Neuronal stem cell (in vitro differentiated cells): ENCODE measurements at regions not wholly inside any gene's neighbourhood (a gene's known extent, or its start where the extent isn't known, plus 50 kb on each side); places are given as distances from the start of the nearest gene placed in this dataset.
"Not testable (repeated sequence)": the region's sequence is repeated elsewhere in the genome, so short reads cannot be mapped to it uniquely, and the experiment has no call there.

ENCODE experiments used
- DNase-seq: peaks from one replicate; pipeline ENCODE4 v3.0.0-alpha.2; 2013; ENCODE audit warnings: low spot score
- H2AFZ ChIP-seq: one replicate; pipeline ENCODE4 v1.6.1; 2013; ENCODE audit warnings: mild to moderate bottlenecking, low read length, inconsistent platforms
- H2AK5ac ChIP-seq: 2 replicates; pipeline ENCODE4 v1.6.1; 2013; ENCODE audit warnings: low read depth, mild to moderate bottlenecking, inconsistent platforms, low read length, moderate library complexity, mixed read lengths
- H2BK120ac ChIP-seq: 2 replicates; pipeline ENCODE4 v1.6.1; 2013; ENCODE audit warnings: low read depth, mild to moderate bottlenecking, inconsistent platforms, low read length, moderate library complexity, mixed read lengths
- H2BK12ac ChIP-seq: one replicate; pipeline ENCODE4 v1.6.1; 2013; ENCODE audit warnings: low read length, inconsistent platforms
- H2BK15ac ChIP-seq: 2 replicates; pipeline ENCODE4 v1.6.1; 2013; ENCODE audit warnings: mild to moderate bottlenecking, low read length, inconsistent platforms, mixed read lengths
- H2BK5ac ChIP-seq: one replicate; pipeline ENCODE4 v1.6.1; 2013; ENCODE audit warnings: inconsistent platforms, mild to moderate bottlenecking, low read length, moderate library complexity
- H3K14ac ChIP-seq: one replicate; pipeline ENCODE4 v1.6.1; 2013; ENCODE audit warnings: low read length, inconsistent platforms
- H3K18ac ChIP-seq: 2 replicates; pipeline ENCODE4 v1.6.1; 2013; ENCODE audit warnings: low read length, inconsistent platforms
- H3K23ac ChIP-seq: 2 replicates; pipeline ENCODE4 v1.6.1; 2013; ENCODE audit warnings: low read depth, mild to moderate bottlenecking, mixed read lengths, low read length, inconsistent platforms; ENCODE audit not compliant: poor library complexity
- H3K27ac ChIP-seq: replicated peaks from 3 replicates; pipeline ENCODE4 v1.5.1; 2013; ENCODE audit warnings: low read length, inconsistent platforms
- H3K27me3 ChIP-seq, 3 experiments: 2 replicates each; pipeline ENCODE4 v1.6.1; 2013; ENCODE audit warnings: low read length in 3 of 3, mild to moderate bottlenecking in 2 of 3, inconsistent platforms in 1 of 3, low read depth in 1 of 3, mixed read lengths in 1 of 3, moderate library complexity in 1 of 3; ENCODE audit not compliant: control insufficient read depth in 3 of 3, insufficient read depth in 3 of 3
- H3K36me3 ChIP-seq, 2 donors: replicated peaks in 1 of 2; 2 replicates each; pipeline ENCODE4 v1.6.1; 2013; ENCODE audit warnings: low read length in 2 of 2; ENCODE audit not compliant: control insufficient read depth in 2 of 2, insufficient read depth in 2 of 2
- H3K4ac ChIP-seq: 2 replicates; pipeline ENCODE4 v1.6.1; 2013; ENCODE audit warnings: inconsistent platforms, mild to moderate bottlenecking, low read length, moderate library complexity
- H3K4me1 ChIP-seq, 2 donors: 1 replicate in 1 of 2; 2 replicates in 1 of 2; pipeline ENCODE4 v1.6.1; 2013; ENCODE audit warnings: low read length in 2 of 2, low read depth in 1 of 2; ENCODE audit not compliant: control insufficient read depth in 2 of 2, insufficient read depth in 1 of 2
- H3K4me2 ChIP-seq: one replicate; pipeline ENCODE4 v1.6.1; 2013; ENCODE audit warnings: mild to moderate bottlenecking, low read length, inconsistent platforms; ENCODE audit not compliant: insufficient read depth, poor library complexity, severe bottlenecking
- H3K4me3 ChIP-seq, 2 donors: 2 replicates each; pipeline ENCODE4 v1.5.1; 2013; ENCODE audit warnings: low read length in 2 of 2, mild to moderate bottlenecking in 2 of 2, inconsistent platforms in 1 of 2, moderate library complexity in 1 of 2
- H3K79me1 ChIP-seq: one replicate; pipeline ENCODE4 v1.6.1; 2013; ENCODE audit warnings: low read depth, mild to moderate bottlenecking, inconsistent platforms, low read length, moderate library complexity
- H3K9ac ChIP-seq: one replicate; pipeline ENCODE4 v1.6.1; 2013; ENCODE audit warnings: mild to moderate bottlenecking, low read depth, low read length, inconsistent platforms; ENCODE audit not compliant: poor library complexity
- H3K9me3 ChIP-seq, 2 donors: replicated peaks in 1 of 2; 2 replicates each; pipeline versions ENCODE3 to v1.6.1; 2013; ENCODE audit warnings: low read length in 2 of 2, mild to moderate bottlenecking in 2 of 2, inconsistent platforms in 1 of 2, low read depth in 1 of 2, mixed read lengths in 1 of 2, moderate library complexity in 1 of 2; ENCODE audit not compliant: control insufficient read depth in 2 of 2, insufficient read depth in 1 of 2
- H4K8ac ChIP-seq: one replicate; pipeline ENCODE4 v1.6.1; 2013; ENCODE audit warnings: low read depth, mild to moderate bottlenecking, inconsistent platforms, low read length, moderate library complexity
- H4K91ac ChIP-seq: one replicate; pipeline ENCODE4 v1.6.1; 2013; ENCODE audit warnings: low read length, low read depth, mild to moderate bottlenecking, inconsistent platforms; ENCODE audit not compliant: poor library complexity
- WGBS, 2 donors: extraction: QIAGEN DNeasy Blood & Tissue Kit; methylation state at CpG; one replicate each; pipeline ENCODE4 v1.1.7; 2013; ENCODE audit warnings: missing lambda C conversion rate in 2 of 2, mixed read lengths in 1 of 2; ENCODE audit not compliant: insufficient read length in 2 of 2, insufficient replicate concordance in 1 of 2; ENCODE audit errors: extremely low coverage in 2 of 2; 5-methylcytosine and 5-hydroxymethylcytosine counted together

DNA sequence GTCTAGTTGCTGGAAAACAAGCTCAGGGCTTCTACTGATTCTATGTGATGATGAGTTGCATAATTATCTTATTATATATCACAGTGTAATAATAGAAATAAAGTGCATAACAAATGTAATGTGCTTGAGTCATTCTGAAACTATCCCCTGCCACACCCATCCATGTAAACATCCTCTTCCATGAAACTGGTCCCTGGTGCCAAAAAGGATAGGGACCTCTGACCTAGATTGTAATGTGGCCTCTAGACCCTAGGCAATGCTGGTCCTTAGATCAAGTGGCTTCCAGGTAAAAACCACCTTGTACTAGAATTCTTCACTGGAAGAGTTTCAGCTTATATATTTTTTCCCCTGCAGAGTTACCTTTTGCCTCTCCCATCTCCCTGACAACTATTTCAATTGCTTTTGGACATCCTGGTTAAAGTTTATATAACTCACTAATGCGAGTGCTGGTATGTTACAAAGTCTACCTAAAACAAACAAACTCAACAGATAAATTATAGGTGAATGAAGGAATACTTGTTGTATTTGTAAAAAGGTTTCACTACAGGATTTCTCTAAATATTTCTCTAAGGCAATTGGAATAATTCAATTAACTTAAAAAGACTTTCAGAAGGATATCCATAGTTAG lies 462.5 kb downstream of the NAV3 start:
- no peaks in the 10 kb centered on the region for H3K27me3 ChIP-seq

DNA sequence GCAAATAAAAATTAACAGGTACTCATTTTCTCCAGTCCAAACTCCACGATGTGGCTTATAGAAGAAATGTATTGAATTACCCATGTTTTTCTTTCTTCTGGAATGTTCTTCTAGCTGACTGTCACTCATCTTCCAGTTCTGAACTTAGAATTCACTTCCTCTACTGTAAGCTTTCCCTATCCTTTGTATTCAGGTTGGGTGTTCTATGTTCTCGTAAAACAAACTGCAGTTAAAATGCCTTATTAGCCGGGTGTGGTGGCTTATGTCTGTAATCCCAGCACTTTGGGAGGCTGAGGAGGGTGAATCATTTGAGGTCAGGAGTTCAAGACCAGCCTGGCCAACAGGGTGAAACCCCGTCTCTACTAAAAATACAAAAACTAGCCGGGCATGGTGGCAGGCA lies 470.6 kb downstream of the NAV3 start:
- not testable (repeated sequence) for H2BK12ac ChIP-seq, H3K9me3 ChIP-seq, H3K4me2 ChIP-seq, H2AFZ ChIP-seq, H3K9ac ChIP-seq, H2BK120ac ChIP-seq, H3K36me3 ChIP-seq, H3K79me1 ChIP-seq, H3K4me1 ChIP-seq, H2AK5ac ChIP-seq, DNase-seq, H3K27me3 ChIP-seq, H3K27ac ChIP-seq, H3K4ac ChIP-seq, H3K14ac ChIP-seq, H3K18ac ChIP-seq, H4K91ac ChIP-seq, H4K8ac ChIP-seq, H3K23ac ChIP-seq, H2BK15ac ChIP-seq, H2BK5ac ChIP-seq, H3K4me3 ChIP-seq
- WGBS, 2 donors: no CpG with 5 or more reads among the region's 5 CpGs

More for the DNA sequence above, 462.5 kb downstream of the NAV3 start:
- Histone ChIP-seq H2BK12ac (no peak overlapping the region), H2BK120ac (no peak overlapping the region), H2AFZ (no peak overlapping the region), H3K18ac (no peak overlapping the region), H3K23ac (no peak overlapping the region), H4K91ac (no peak overlapping the region), H2AK5ac (no peak overlapping the region), H3K4me3 (no peak overlapping the region), H3K4me1 (no peaks in the 10 kb centered on the region), H3K4ac (no peak overlapping the region), H3K27ac (no peak overlapping the region), H3K4me2 (no peak overlapping the region), H2BK15ac (no peak overlapping the region), H3K14ac (no peak overlapping the region), H3K9ac (no peak overlapping the region), H3K36me3 (no peaks in the 10 kb centered on the region), H3K79me1 (no peaks in the 10 kb centered on the region), H2BK5ac (no peak overlapping the region), H4K8ac (no peak overlapping the region), H3K9me3 (no peaks in the 10 kb centered on the region)
- no CpG with 5 or more reads among the region's 1 CpG for WGBS, 2 donors
- DNase-seq: no peak

DNA sequence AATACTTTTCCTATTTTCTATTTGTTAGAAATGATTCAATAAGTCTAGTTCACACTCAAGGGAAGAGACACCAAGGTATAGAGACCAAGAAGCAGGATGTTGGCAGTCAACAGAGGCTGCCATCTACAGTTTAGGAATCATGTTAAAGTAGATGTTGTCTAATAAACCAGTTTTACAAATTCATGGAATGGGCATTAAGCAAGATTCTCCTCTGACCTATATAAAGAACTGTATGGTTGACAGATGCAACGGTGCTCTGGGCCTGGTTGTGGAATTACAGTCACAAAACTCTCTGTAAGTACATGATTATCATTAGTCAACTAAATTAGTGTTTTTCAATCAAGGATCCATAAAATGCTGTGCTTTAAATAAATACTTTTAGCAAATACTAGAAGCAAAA lies 475.1 kb downstream of the NAV3 start:
- Histone ChIP-seq H3K36me3 (no peaks in the 10 kb centered on the region), H4K8ac (no peak overlapping the region), H4K91ac (no peak overlapping the region), H3K9me3 (peaks cover 0 to 6% of the 10 kb centered on the region in 2 donors), H3K18ac (no peak overlapping the region), H3K23ac (no peak overlapping the region), H3K4me1 (no peaks in the 10 kb centered on the region), H3K4me3 (no peak overlapping the region), H2AFZ (no peak overlapping the region), H2BK12ac (no peak overlapping the region), H3K9ac (no peak overlapping the region), H2BK120ac (no peak overlapping the region), H3K79me1 (no peaks in the 10 kb centered on the region), H3K27ac (no peak overlapping the region), H2BK15ac (no peak overlapping the region), H3K27me3 (no peaks in the 10 kb centered on the region), H2BK5ac (no peak overlapping the region), H3K14ac (no peak overlapping the region), H2AK5ac (no peak overlapping the region), H3K4ac (no peak overlapping the region), H3K4me2 (no peak overlapping the region)
- WGBS, 2 donors: no CpG with 5 or more reads among the region's 1 CpG
- DNase-seq: no peak

DNA sequence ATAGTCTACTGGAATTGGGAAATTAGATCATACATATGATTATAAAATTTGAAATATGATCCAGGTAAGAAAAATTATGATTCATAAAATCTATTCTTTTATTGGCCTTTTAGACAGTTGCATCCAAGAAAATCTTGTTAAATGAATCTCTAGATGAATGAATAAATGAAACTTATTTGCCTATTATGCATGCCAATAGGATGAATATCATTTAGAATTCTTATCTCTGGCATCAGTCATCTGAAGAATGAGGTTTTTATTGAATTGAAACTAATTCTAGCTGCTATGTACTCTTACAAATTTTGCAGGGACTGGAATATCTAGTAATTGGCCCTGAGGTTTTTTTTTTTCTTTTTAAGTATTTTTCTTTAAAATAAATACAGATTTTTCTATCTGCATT lies 475.5 kb downstream of the NAV3 start:
- no peak overlapping the region for H4K91ac ChIP-seq
- no peak overlapping the region for H3K9ac ChIP-seq
- no peaks in the 10 kb centered on the region for H3K36me3 ChIP-seq
- no peaks in the 10 kb centered on the region for H3K27me3 ChIP-seq
- H2AK5ac ChIP-seq: no peak overlapping the region
- H2BK12ac ChIP-seq: no peak overlapping the region
- H3K4me2 ChIP-seq: no peak overlapping the region
- no peak for DNase-seq
- H3K4me3 ChIP-seq: no peak overlapping the region
- H3K14ac ChIP-seq: no peak overlapping the region
- H3K23ac ChIP-seq: no peak overlapping the region
- peaks cover 0 to 6% of the 10 kb centered on the region in 2 donors for H3K9me3 ChIP-seq
- H2AFZ ChIP-seq: no peak overlapping the region
- no peak overlapping the region for H4K8ac ChIP-seq
- no peak overlapping the region for H2BK5ac ChIP-seq
- H3K4me1 ChIP-seq: no peaks in the 10 kb centered on the region
- H2BK120ac ChIP-seq: no peak overlapping the region
- no peaks in the 10 kb centered on the region for H3K79me1 ChIP-seq
- no peak overlapping the region for H3K4ac ChIP-seq
- no peak overlapping the region for H3K27ac ChIP-seq
- no peak overlapping the region for H2BK15ac ChIP-seq
- no peak overlapping the region for H3K18ac ChIP-seq
